ENCODE measurements at regions not wholly inside any gene's neighbourhood (a gene's known extent, or its start where the extent isn't known, plus 50 kb on each side); places are given as distances from the start of the nearest gene placed in this dataset.
"Not testable (repeated sequence)": the region's sequence is repeated elsewhere in the genome, so short reads cannot be mapped to it uniquely, and the experiment has no call there.

DNA sequence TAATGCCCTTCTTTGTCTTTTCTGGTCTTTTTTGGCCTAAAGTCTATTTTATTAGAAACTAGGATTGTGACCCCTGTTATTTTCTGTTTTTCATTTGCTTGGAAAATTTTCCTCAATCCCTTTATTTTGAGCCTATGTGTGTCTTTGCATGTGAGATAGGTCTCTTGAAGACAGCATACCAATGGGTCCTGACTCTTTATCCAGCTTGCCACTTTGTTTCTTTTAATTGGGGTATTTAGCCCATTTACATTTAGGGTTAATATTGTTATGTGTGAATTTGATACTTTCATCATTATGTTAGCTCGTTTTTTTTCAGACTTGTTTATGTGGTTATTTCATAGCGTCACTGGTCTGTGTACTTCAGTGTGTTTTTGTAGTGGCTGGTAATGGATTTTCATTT is 682.6 kb downstream of the JRKL start:
- TF ChIP-seq EP300 (IDR thresholded peaks at IDR 0.05; ENCODE audit: low read depth) = no peak
- TF ChIP-seq POLR2A (IDR thresholded peaks at IDR 0.05) = no peak
- TF ChIP-seq, protein P1, sequence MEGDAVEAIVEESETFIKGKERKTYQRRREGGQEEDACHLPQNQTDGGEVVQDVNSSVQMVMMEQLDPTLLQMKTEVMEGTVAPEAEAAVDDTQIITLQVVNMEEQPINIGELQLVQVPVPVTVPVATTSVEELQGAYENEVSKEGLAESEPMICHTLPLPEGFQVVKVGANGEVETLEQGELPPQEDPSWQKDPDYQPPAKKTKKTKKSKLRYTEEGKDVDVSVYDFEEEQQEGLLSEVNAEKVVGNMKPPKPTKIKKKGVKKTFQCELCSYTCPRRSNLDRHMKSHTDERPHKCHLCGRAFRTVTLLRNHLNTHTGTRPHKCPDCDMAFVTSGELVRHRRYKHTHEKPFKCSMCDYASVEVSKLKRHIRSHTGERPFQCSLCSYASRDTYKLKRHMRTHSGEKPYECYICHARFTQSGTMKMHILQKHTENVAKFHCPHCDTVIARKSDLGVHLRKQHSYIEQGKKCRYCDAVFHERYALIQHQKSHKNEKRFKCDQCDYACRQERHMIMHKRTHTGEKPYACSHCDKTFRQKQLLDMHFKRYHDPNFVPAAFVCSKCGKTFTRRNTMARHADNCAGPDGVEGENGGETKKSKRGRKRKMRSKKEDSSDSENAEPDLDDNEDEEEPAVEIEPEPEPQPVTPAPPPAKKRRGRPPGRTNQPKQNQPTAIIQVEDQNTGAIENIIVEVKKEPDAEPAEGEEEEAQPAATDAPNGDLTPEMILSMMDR (IDR thresholded peaks at IDR 0.05) = no peak
- TF ChIP-seq POLR2AphosphoS5 (IDR thresholded peaks at IDR 0.05) = no peak
- DNase-seq = no peak
- Histone ChIP-seq H3K36me3 (no peaks in the 10 kb centered on the region), H3K27me3 (no peaks in the 10 kb centered on the region), H3K27ac (no peak overlapping the region), H3K4me1 (no peaks in the 10 kb centered on the region), H3K4me3 (no peak overlapping the region), H3K9me3 (peaks cover 24 to 26% of the 10 kb centered on the region in 2 donors)
- WGBS, 2 donors (ENCODE audit: low coverage in 1 of 2) = 76% methylated on average over 2 of the region's 2 CpGs; no CpG with 5 or more reads in 1 of the 2 donors
- in situ Hi-C loops (cut with MboI; ENCODE audit: low pct_ligation_motif_present in 1 of 4, low pct_unique_long_range_greater_than_20kb in 1 of 4, low sequenced_read_pairs in 3 of 4) = no loop called here
- intact Hi-C loops (cut with DNase I; ENCODE audit: low total_unique reads) = no loop called here

DNA sequence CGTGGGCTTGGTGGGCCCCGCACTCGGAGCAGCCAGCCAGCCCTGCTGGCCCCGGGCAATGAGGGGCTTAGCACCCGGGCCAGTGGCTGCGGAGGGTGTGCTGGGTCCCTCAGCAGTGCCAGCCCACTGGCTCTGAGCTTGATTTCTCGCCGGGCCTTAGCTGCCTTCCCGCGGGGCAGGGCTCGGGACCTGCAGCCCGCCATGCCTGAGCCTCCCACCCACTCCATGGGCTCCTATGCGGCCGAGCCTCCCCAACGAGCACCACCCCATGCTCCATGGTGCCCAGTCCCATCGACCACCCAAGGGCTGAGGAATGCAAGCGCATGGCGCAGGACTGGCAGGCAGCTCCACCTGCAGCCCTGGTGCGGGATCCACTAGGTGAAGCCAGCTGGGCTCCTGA is 686.9 kb downstream of the JRKL start:
- intact Hi-C loops (cut with DNase I; ENCODE audit: low total_unique reads); H3K36me3 ChIP-seq; H3K27ac ChIP-seq; H3K4me1 ChIP-seq; DNase-seq; in situ Hi-C loops (cut with MboI; ENCODE audit: low pct_ligation_motif_present in 1 of 4, low pct_unique_long_range_greater_than_20kb in 1 of 4, low sequenced_read_pairs in 3 of 4); H3K27me3 ChIP-seq; H3K4me3 ChIP-seq: not testable (repeated sequence)
- peaks cover 19 to 20% of the 10 kb centered on the region in 2 donors for H3K9me3 ChIP-seq
- 87% methylated on average over 3 of the region's 19 CpGs; no CpG with 5 or more reads in 1 of the 2 donors for WGBS, 2 donors (ENCODE audit: low coverage in 1 of 2)

DNA sequence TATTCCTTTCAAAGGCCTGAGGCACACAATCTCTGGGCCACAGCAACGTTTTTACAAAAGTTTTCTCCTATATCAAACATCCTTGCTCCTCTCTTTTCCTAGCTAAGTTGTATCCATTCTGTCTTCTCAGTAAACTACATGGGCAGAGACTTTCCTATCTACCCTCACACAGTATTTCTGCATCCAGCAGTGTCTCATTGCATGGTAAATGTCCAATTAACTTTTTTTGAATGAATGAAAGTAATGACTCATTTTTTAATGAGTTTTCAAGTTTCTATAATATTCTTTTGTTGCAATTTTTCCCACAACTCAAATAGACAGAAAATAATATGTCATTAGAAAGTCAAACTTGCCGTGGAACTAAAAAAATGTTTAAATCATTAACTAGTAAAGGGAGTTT is 688.6 kb downstream of the JRKL start:
- H3K36me3 ChIP-seq = no peaks in the 10 kb centered on the region
- H3K4me1 ChIP-seq = no peaks in the 10 kb centered on the region
- peaks cover 2 to 5% of the 10 kb centered on the region in 2 donors for H3K9me3 ChIP-seq
- 36 to 44% methylated on average over 2 of the region's 2 CpGs for whole genome bisulfite sequencing, 2 donors (ENCODE audit: low coverage in 1 of 2)
- TF ChIP-seq POLR2A (IDR thresholded peaks at IDR 0.05) = no peak
- TF ChIP-seq, protein P1 (IDR thresholded peaks at IDR 0.05) = no peak
- TF ChIP-seq EP300 (IDR thresholded peaks at IDR 0.05; ENCODE audit: low read depth) = no peak
- TF ChIP-seq POLR2AphosphoS5 (IDR thresholded peaks at IDR 0.05) = no peak
- no peak overlapping the region for H3K27ac ChIP-seq
- H3K4me3 ChIP-seq = no peak overlapping the region
- DNase-seq = no peak
- intact Hi-C loops (cut with DNase I; ENCODE audit: low total_unique reads) (no loop called here), in situ Hi-C loops (cut with MboI; ENCODE audit: low pct_ligation_motif_present in 1 of 4, low pct_unique_long_range_greater_than_20kb in 1 of 4, low sequenced_read_pairs in 3 of 4) (no loop called here)
- no peaks in the 10 kb centered on the region for H3K27me3 ChIP-seq

DNA sequence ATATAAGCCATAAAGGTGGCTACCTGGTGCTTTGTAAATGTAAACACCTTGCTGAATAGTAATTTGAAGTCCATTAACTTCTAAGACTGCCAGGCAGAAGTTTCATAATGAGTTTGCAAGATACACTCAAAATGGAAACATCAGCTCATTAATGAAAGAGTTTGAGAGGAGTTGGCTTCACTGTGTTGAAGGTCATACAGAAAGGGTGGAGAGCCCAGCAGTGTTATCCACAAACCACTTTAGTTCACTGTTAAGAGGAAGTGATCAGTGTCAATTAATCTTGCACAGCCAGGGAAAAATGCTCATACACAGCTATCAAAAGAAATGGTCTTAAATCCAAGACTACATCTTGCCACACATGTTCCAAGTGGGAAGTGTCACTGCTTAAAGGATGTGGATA is 689.4 kb downstream of the JRKL start:
- no peaks in the 10 kb centered on the region for H3K36me3 ChIP-seq
- intact Hi-C loops (cut with DNase I; ENCODE audit: low total_unique reads) = no loop called here
- no peaks in the 10 kb centered on the region for H3K9me3 ChIP-seq
- H3K27me3 ChIP-seq = no peaks in the 10 kb centered on the region
- H3K27ac ChIP-seq = no peak overlapping the region
- in situ Hi-C loops (cut with MboI; ENCODE audit: low pct_ligation_motif_present in 1 of 4, low pct_unique_long_range_greater_than_20kb in 1 of 4, low sequenced_read_pairs in 3 of 4) = no loop called here
- TF ChIP-seq EP300 (IDR thresholded peaks at IDR 0.05; ENCODE audit: low read depth) = no peak
- no peak for TF ChIP-seq POLR2AphosphoS5 (IDR thresholded peaks at IDR 0.05)
- no peak overlapping the region for H3K4me3 ChIP-seq
- no peaks in the 10 kb centered on the region for H3K4me1 ChIP-seq
- no peak for DNase-seq

DNA sequence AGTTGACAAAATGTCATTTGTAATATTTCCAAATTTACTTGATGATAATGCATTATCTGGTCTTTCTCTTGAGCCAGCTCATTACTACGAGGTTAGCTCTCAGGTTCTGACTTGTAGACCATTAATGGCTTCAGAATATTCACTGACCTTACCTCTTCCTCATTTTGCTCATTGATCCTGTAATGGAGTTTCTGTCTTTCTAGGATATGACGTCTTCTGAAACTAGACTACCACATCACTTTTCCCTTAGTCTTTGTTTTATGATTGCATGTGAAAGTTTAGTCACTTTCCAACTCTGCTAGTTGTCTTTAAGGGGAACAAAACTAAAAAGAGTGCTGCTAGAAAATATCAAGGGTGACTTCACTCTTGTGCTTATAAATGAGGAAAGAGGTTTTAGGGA is 697.6 kb downstream of the JRKL start:
- Histone ChIP-seq H3K4me1 (no peaks in the 10 kb centered on the region), H3K4me3 (no peak overlapping the region), H3K36me3 (no peaks in the 10 kb centered on the region), H3K27me3 (no peaks in the 10 kb centered on the region), H3K27ac (no peak overlapping the region), H3K9me3 (no peaks in the 10 kb centered on the region)
- DNase-seq = no peak
- intact Hi-C loops (cut with DNase I; ENCODE audit: low total_unique reads) = no loop called here
- in situ Hi-C loops (cut with MboI; ENCODE audit: low pct_ligation_motif_present in 1 of 4, low pct_unique_long_range_greater_than_20kb in 1 of 4, low sequenced_read_pairs in 3 of 4) = no loop called here
- TF ChIP-seq EP300 (IDR thresholded peaks at IDR 0.05; ENCODE audit: low read depth) (no peak), POLR2AphosphoS5 (IDR thresholded peaks at IDR 0.05) (no peak), POLR2A (IDR thresholded peaks at IDR 0.05) (no peak)
- TF ChIP-seq, protein P1 (IDR thresholded peaks at IDR 0.05) = no peak
- 49 to 70% methylated on average over 2 of the region's 2 CpGs for WGBS, 2 donors (ENCODE audit: low coverage in 1 of 2)
